Nucleus accumbens (tissue), 56 donors: ENCODE measurements at regions not wholly inside any gene's neighbourhood (a gene's known extent, or its start where the extent isn't known, plus 50 kb on each side); places are given as distances from the start of the nearest gene placed in this dataset.

Experiments used
- DNase-seq, 56 donors: peaks; one replicate each; lab custom pipeline; 2025; lab: John Stamatoyannopoulos, UW

GRCh38 chr12:46131732-46132469 is 136.9 kb downstream of the SLC38A1 start:
- DNase-seq: no peak

GRCh38 chr12:46127656-46128055 is 137.3 kb upstream of the SCAF11 start:
- no peak for DNase-seq

- DNase-seq: no peak
These were observed 135.8 kb upstream of the SCAF11 start for GRCh38 chr12:46126050-46126727.

GRCh38 chr12:46124848-46125619 is 134.7 kb upstream of the SCAF11 start:
- DNase-seq: peak in 45 of 56 donors; percentile 4 to 78 (median 39)

- no peak for DNase-seq
These were observed 133.9 kb upstream of the SCAF11 start for GRCh38 chr12:46124132-46124847.

- no peak for DNase-seq
These were observed 122.0 kb upstream of the SCAF11 start for GRCh38 chr12:46112364-46112763.

GRCh38 chr12:46111715-46112114 is 121.3 kb upstream of the SCAF11 start:
- no peak for DNase-seq

GRCh38 chr12:46110928-46111699 is 120.7 kb upstream of the SCAF11 start:
- DNase-seq: no peak

- DNase-seq: peak in 1 of 56 donors; percentile 23
These were observed 119.8 kb upstream of the SCAF11 start for GRCh38 chr12:46110223-46110611.

GRCh38 chr12:46109343-46110222 is 119.2 kb upstream of the SCAF11 start:
- DNase-seq: no peak

GRCh38 chr12:46108721-46109120 is 118.3 kb upstream of the SCAF11 start:
- DNase-seq: no peak

- DNase-seq: no peak
These were observed 117.2 kb upstream of the SCAF11 start for GRCh38 chr12:46107591-46107990.

GRCh38 chr12:46105735-46106134 is 115.4 kb upstream of the SCAF11 start:
- DNase-seq: no peak

GRCh38 chr12:46103559-46104383 is 113.4 kb upstream of the SCAF11 start:
- DNase-seq: no peak

GRCh38 chr12:46101485-46101869 is 111.1 kb upstream of the SCAF11 start:
- DNase-seq: no peak

GRCh38 chr12:46100551-46101484 is 110.4 kb upstream of the SCAF11 start:
- DNase-seq: no peak
